GM12878 (cell line): ENCODE measurements at regions not wholly inside any gene's neighbourhood (a gene's known extent, or its start where the extent isn't known, plus 50 kb on each side); places are given as distances from the start of the nearest gene placed in this dataset.

Experiments
- ATAC-seq: fragments of 200-7000 bp; cut with Tn5 transposase; 3 replicates; pipeline ENCODE4 v1.9.1; 2020; ENCODE audit warnings: mild to moderate bottlenecking, moderate library complexity
- BruUV-seq: library from RNA; stranded (reverse); fragments of 400-500 nt; replicated peaks from 2 replicates; lab custom pipeline; 2021; lab: Mats Ljungman, UMichigan
- CTCF ChIA-PET: fragments of 300-600 bp; sonication (Branson Sonifier 250); formaldehyde crosslinking; extraction: SDS; loops from one replicate; lab custom pipeline; 2021; ENCODE audit warnings: inconsistent platforms; lab: Yijun Ruan, JAX
- POLR2A ChIA-PET: fragments of 350-600 bp; formaldehyde crosslinking; extraction: SDS; loops from one replicate; lab custom pipeline; 2021; ENCODE audit warnings: inconsistent platforms; lab: Charles Lee
- RAD21 ChIA-PET: fragments of 300-600 bp; sonication (Branson Sonifier 250); formaldehyde crosslinking; loops from one replicate; lab custom pipeline; 2023; ENCODE audit warnings: antibody characterized with exemption; ENCODE audit not compliant: unreplicated experiment; lab: Charles Lee
- SMC1A ChIA-PET: fragments of 300-600 bp; sonication (Branson Sonifier 250); formaldehyde crosslinking; loops from one replicate; lab custom pipeline; 2023; ENCODE audit not compliant: unreplicated experiment, uncharacterized antibody; lab: Charles Lee
- DNase-seq: peaks from one replicate; pipeline ENCODE4 v3.0.0-alpha.2; 2011; ENCODE audit warnings: low read depth, low spot score
- FAIRE-seq: peaks from 3 replicates; lab custom pipeline; 2011; peaks lifted over from hg19 to GRCh38; lab: Jason Lieb, UNC
- H2AFZ ChIP-seq: 2 replicates; pipeline ENCODE4 v1.6.0; 2011; ENCODE audit warnings: low read depth, low read length, control low read depth; ENCODE audit not compliant: control insufficient read depth
- H3K27ac ChIP-seq: 2 replicates; pipeline ENCODE4 v1.5.1; 2011; ENCODE audit warnings: control low read depth; ENCODE audit not compliant: control insufficient read depth, insufficient read depth
- H3K27me3 ChIP-seq, 2 experiments: replicated peaks in 1 of 2; 2 replicates each; pipeline versions ENCODE4 v1.6.0 to v1.6.1; 2011; ENCODE audit warnings: low read length in 1 of 2; ENCODE audit not compliant: control insufficient read depth in 2 of 2, insufficient read depth in 2 of 2
- H3K36me3 ChIP-seq, 2 experiments: 2 replicates each; pipeline ENCODE4 v1.5.1; 2011; ENCODE audit warnings: low read length in 1 of 2; ENCODE audit not compliant: control insufficient read depth in 2 of 2, insufficient read depth in 2 of 2
- H3K4me1 ChIP-seq: 2 replicates; pipeline ENCODE4 v1.6.1; 2011; ENCODE audit warnings: mild to moderate bottlenecking, low read length, moderate library complexity, mixed read lengths; ENCODE audit not compliant: control insufficient read depth, insufficient read depth
- H3K4me2 ChIP-seq: 2 replicates; pipeline ENCODE4 v1.6.0; 2011; ENCODE audit warnings: control low read depth; ENCODE audit not compliant: control insufficient read depth, insufficient read depth
- H3K4me3 ChIP-seq: fragments of 200-600 bp; sonication (generic); 2 replicates; pipeline ENCODE4 v1.5.1; 2016
- H3K79me2 ChIP-seq: 2 replicates; pipeline ENCODE4 v1.6.0; 2011; ENCODE audit warnings: low read length; ENCODE audit not compliant: control insufficient read depth, insufficient read depth
- H3K9ac ChIP-seq: 2 replicates; pipeline ENCODE4 v1.8.0; 2011; ENCODE audit warnings: low read length, control low read depth, mixed read lengths; ENCODE audit not compliant: control insufficient read depth, insufficient read depth
- H3K9me3 ChIP-seq: replicated peaks from 3 replicates; pipeline ENCODE4 v1.5.1; 2011; ENCODE audit warnings: mild to moderate bottlenecking, low read length; ENCODE audit not compliant: control insufficient read depth, insufficient read depth
- H4K20me1 ChIP-seq: 2 replicates; pipeline ENCODE4 v1.6.0; 2011; ENCODE audit not compliant: control insufficient read depth, insufficient read depth
- CREM ChIP-seq: IDR thresholded peaks from 2 replicates; pipeline ENCODE4 v1.6.1; 2014; ENCODE audit warnings: antibody characterized with exemption, low read depth
- FOS ChIP-seq: IDR thresholded peaks from 3 replicates; pipeline ENCODE4 v1.6.1; 2011; ENCODE audit warnings: borderline replicate concordance; ENCODE audit not compliant: insufficient read length; ENCODE audit errors: extremely low read depth
- KLF5 ChIP-seq: fragments of 450-650 bp; IDR thresholded peaks from 2 replicates; pipeline ENCODE4 v1.6.1; 2014; ENCODE audit warnings: mild to moderate bottlenecking; ENCODE audit not compliant: partially characterized antibody
- POLR2AphosphoS5 ChIP-seq: IDR thresholded peaks from 2 replicates; pipeline ENCODE4 v1.6.1; 2011; ENCODE audit warnings: mild to moderate bottlenecking, low read length, inconsistent platforms
- SMAD1 ChIP-seq: fragments of 450-650 bp; IDR thresholded peaks from 2 replicates; pipeline ENCODE4 v1.6.1; 2018; ENCODE audit warnings: mild to moderate bottlenecking, low read depth; ENCODE audit not compliant: partially characterized antibody
- SUZ12 ChIP-seq: fragments of 200-600 bp; sonication (generic); IDR thresholded peaks from one replicate; pipeline ENCODE4 v1.6.1; 2018; ENCODE audit warnings: antibody characterized with exemption, mild to moderate bottlenecking; ENCODE audit not compliant: unreplicated experiment
- TARDBP ChIP-seq: IDR thresholded peaks from 2 replicates; pipeline ENCODE4 v1.6.1; 2016; ENCODE audit warnings: borderline replicate concordance
- ZNF24 ChIP-seq: fragments of 450-650 bp; IDR thresholded peaks from 2 replicates; pipeline ENCODE4 v1.6.1; 2017; ENCODE audit warnings: antibody characterized with exemption, mild to moderate bottlenecking
- WGBS: methylation state at CpG from one replicate; pipeline ENCODE4 v1.1.6; 2016; ENCODE audit warnings: low lambda C conversion rate; ENCODE audit not compliant: insufficient replicate concordance, insufficient coverage; ENCODE audit errors: missing lambda C conversion rate; 5-methylcytosine and 5-hydroxymethylcytosine counted together
- in situ Hi-C: fragments of 300-500 bp; cut with MboI; formaldehyde crosslinking; loops from 9 replicates; pipeline ENCODE4 v1.14.3; 2018; ENCODE audit warnings: mixed read lengths
- intact Hi-C: fragments of 100-400 bp; cut with micrococcal nuclease; formaldehyde crosslinking; loops from one replicate; pipeline ENCODE4 v1.14.2; 2022; ENCODE audit not compliant: unreplicated experiment
- TF ChIP-seq, protein P1 (sequence below): fragments of 150-350 bp; IDR thresholded peaks from 2 replicates; pipeline ENCODE4 v1.6.1; 2016; ENCODE audit warnings: low read depth, low read length
- TF ChIP-seq, protein P2 (sequence below): IDR thresholded peaks from 2 replicates; pipeline ENCODE4 v1.6.1; 2011; ENCODE audit warnings: low read depth, low read length, improper control_type of control experiment, borderline replicate concordance
- TF ChIP-seq, protein P3 (sequence below): fragments of 450-650 bp; IDR thresholded peaks from 2 replicates; pipeline ENCODE4 v1.6.1; 2016; ENCODE audit warnings: mild to moderate bottlenecking, moderate library complexity, borderline replicate concordance

- H3K36me3 ChIP-seq, result no peaks in the 10 kb centered on the region
- CTCF ChIA-PET, result no interaction called here
- H3K4me1 ChIP-seq, result no peaks in the 10 kb centered on the region
- DNase-seq (no peak), FAIRE-seq (no peak)
- H4K20me1 ChIP-seq, result no peaks in the 10 kb centered on the region
- no peak overlapping the region for H3K4me2 ChIP-seq
- H2AFZ ChIP-seq, result no peak overlapping the region
- POLR2A ChIA-PET, result no interaction called here
- no peak overlapping the region for H3K27ac ChIP-seq
- no peaks in the 10 kb centered on the region; a peak in 2 of 4 replicates for H3K27me3 ChIP-seq
- H3K9me3 ChIP-seq, result no peaks in the 10 kb centered on the region
- intact Hi-C loops (no loop called here), in situ Hi-C loops (no loop called here)
- no peaks in the 10 kb centered on the region for H3K79me2 ChIP-seq
- no peak overlapping the region for H3K4me3 ChIP-seq
- H3K9ac ChIP-seq, result no peak overlapping the region
- RAD21 ChIA-PET, result no interaction called here
- no TSS peak for BruUV-seq
- TF ChIP-seq SUZ12 (no peak), ZNF24 (no peak), SMAD1 (no peak), CREM (no peak), POLR2AphosphoS5 (no peak), TARDBP (no peak), KLF5 (no peak), FOS (no peak)
- TF ChIP-seq, protein P1, sequence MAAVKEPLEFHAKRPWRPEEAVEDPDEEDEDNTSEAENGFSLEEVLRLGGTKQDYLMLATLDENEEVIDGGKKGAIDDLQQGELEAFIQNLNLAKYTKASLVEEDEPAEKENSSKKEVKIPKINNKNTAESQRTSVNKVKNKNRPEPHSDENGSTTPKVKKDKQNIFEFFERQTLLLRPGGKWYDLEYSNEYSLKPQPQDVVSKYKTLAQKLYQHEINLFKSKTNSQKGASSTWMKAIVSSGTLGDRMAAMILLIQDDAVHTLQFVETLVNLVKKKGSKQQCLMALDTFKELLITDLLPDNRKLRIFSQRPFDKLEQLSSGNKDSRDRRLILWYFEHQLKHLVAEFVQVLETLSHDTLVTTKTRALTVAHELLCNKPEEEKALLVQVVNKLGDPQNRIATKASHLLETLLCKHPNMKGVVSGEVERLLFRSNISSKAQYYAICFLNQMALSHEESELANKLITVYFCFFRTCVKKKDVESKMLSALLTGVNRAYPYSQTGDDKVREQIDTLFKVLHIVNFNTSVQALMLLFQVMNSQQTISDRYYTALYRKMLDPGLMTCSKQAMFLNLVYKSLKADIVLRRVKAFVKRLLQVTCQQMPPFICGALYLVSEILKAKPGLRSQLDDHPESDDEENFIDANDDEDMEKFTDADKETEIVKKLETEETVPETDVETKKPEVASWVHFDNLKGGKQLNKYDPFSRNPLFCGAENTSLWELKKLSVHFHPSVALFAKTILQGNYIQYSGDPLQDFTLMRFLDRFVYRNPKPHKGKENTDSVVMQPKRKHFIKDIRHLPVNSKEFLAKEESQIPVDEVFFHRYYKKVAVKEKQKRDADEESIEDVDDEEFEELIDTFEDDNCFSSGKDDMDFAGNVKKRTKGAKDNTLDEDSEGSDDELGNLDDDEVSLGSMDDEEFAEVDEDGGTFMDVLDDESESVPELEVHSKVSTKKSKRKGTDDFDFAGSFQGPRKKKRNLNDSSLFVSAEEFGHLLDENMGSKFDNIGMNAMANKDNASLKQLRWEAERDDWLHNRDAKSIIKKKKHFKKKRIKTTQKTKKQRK, result no peak
- TF ChIP-seq, protein P2, sequence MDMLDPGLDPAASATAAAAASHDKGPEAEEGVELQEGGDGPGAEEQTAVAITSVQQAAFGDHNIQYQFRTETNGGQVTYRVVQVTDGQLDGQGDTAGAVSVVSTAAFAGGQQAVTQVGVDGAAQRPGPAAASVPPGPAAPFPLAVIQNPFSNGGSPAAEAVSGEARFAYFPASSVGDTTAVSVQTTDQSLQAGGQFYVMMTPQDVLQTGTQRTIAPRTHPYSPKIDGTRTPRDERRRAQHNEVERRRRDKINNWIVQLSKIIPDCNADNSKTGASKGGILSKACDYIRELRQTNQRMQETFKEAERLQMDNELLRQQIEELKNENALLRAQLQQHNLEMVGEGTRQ, result no peak
- TF ChIP-seq, protein P3, sequence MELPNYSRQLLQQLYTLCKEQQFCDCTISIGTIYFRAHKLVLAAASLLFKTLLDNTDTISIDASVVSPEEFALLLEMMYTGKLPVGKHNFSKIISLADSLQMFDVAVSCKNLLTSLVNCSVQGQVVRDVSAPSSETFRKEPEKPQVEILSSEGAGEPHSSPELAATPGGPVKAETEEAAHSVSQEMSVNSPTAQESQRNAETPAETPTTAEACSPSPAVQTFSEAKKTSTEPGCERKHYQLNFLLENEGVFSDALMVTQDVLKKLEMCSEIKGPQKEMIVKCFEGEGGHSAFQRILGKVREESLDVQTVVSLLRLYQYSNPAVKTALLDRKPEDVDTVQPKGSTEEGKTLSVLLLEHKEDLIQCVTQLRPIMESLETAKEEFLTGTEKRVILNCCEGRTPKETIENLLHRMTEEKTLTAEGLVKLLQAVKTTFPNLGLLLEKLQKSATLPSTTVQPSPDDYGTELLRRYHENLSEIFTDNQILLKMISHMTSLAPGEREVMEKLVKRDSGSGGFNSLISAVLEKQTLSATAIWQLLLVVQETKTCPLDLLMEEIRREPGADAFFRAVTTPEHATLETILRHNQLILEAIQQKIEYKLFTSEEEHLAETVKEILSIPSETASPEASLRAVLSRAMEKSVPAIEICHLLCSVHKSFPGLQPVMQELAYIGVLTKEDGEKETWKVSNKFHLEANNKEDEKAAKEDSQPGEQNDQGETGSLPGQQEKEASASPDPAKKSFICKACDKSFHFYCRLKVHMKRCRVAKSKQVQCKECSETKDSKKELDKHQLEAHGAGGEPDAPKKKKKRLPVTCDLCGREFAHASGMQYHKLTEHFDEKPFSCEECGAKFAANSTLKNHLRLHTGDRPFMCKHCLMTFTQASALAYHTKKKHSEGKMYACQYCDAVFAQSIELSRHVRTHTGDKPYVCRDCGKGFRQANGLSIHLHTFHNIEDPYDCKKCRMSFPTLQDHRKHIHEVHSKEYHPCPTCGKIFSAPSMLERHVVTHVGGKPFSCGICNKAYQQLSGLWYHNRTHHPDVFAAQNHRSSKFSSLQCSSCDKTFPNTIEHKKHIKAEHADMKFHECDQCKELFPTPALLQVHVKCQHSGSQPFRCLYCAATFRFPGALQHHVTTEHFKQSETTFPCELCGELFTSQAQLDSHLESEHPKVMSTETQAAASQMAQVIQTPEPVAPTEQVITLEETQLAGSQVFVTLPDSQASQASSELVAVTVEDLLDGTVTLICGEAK, result no peak
- TF ChIP-seq, all 136 proteins: peak for 0
- WGBS, result 48% methylated on average over 5 of the region's 5 CpGs
- SMC1A ChIA-PET, result no interaction called here
- no peak for ATAC-seq
These were observed 54.2 kb upstream of the ACSL3 start for GRCh38 chr2:222806526-222807137.
